ENCODE measurements at regions not wholly inside any gene's neighbourhood (a gene's known extent, or its start where the extent isn't known, plus 50 kb on each side); places are given as distances from the start of the nearest gene placed in this dataset.

DNA sequence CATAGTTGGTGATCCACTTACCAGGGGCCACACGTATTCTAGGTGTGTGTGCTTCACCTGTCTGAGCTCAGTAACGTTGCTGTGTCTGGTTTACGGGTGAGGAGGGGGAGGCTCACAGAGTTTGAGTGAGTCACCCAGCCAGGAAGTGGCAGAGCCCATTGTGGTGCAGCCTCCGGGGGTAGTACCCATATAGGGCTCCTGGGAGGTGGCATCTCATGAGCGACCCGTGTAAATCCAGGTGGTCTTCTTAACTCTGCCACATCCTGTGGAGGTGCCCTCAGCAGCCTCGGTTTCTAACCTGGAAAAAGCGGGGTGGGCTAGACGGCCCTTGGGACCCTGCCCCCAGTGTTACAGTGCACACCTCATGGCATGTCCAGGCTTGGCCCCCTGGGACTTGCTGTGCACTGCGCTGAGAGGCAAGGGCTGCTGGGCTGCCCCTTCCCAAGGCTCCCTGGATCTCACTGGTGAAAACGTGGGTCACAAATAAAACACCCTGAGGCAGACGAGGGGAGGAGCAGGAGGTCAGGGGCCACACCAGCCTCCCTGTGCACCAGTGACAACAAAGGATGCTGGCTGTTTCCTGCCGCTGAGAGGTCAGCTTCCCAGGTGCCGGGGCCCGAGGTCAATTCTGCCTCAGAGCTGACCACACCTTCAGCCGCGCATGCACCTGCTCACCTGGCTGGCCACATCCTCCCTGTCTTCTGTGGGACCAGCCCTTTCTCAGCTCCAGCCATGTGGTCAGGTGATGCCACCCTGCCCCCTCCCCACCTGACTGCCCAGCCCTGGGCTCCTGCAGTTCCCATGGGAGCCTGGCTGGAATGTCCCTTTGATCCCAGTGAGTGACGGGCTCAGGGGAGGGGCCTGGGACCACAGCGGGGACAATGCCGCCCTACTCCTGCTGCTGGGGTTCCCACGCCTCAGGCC lies 305.1 kb downstream of the CTTN start:
- no peak for DNase-seq (ENCODE audit: low read depth)

DNA sequence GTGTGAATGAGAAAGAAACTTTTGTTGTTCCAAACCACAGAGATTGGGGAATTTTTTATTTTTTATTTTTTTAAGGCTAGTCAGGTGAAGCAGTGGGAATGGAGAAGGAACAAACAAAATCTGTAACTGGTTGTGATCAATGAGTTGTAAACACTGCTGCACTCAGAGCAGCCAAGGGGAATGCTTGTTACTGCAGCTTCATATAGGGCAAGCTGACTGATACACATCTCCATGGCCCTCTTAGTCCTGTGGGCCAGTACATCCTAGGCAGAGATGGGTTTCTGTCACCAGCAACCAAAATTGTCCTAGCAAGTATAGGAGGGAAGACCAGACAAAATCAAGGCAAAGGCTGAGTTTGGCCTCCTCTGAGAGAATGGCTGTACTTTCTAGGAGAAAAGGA lies 306.8 kb downstream of the CTTN start:
- no peak for DNase-seq (ENCODE audit: low read depth)

DNA sequence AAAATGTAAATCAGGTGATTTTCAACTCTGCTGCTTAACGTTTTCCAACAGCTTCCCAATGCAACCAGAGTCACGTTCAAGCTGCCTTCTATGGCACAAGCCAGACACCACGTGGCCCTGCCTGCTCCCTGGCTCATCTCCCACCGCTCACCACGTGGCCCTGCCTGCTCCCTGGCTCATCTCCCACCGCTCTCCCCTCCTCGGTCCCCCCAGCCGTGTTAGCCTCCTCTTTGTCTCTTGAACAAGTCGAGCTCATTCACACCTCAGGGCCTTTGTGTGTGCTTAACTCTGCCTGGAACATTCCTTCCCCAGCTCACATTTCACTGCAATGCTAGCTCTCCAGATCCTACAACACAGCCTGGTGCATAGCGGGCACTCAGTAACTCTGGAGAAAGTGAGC lies 307.6 kb downstream of the CTTN start:
- no peak for DNase-seq (ENCODE audit: low read depth)

DNA sequence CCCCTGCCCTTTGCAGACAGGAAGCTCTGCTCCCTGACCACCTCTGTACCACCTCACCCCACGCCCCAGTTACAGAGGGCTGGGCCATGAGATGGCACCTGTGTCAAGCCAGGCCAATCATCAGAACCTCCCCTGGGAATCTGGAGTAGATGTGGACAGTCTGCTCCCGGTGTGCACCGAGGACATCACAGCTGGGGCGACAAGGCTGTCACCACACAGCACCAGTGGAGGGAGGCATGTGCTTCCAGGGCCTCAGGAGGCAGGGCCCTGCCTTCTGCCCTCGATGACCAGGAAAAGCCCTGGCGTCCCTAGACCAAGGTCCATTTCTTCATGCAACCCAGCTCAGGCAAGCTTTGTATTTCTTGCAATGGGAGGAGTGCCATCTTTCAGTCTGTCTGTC lies 309.5 kb downstream of the CTTN start:
- no peak for DNase-seq (ENCODE audit: low read depth)

DNA sequence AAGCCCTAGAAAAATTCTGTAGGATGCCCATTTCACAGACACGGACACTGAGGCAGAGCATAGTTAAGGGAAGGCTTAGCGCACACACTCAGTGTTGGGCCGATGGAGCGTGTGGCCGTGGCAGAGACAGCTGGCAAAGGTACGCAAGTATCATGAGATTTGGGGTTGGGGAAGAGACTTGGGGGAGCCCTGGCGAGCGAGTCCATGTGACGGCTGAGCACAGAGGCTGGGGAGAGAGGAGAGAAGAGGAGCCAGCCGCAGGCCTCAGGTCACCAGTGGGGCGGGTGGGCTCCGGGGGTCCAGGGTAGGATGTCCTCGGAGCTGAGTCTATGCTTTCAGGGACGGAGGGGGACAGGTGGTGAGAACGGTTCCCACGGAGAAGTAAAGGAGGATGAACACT lies 311.3 kb downstream of the CTTN start:
- DNase-seq (ENCODE audit: low read depth): no peak

DNA sequence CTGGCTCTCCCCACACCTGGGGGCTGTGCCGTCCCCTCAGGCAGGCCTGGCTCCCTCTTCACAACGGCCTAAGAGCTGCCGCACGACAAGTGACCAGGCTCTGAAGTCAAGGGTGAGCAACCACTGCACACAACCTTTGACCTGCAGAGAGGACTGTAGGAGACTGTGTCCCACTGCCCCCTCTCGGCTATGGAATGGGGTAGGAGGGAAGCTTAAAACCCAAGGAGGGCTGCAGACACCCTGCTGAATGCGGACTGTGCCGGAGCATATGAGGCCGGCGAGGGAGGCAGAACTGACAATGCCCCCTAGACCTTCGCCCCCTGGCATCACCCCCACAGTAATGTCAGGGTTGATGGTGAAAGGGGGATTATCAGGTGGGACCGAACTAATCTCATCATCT lies 311.9 kb downstream of the CTTN start:
- no peak for DNase-seq (ENCODE audit: low read depth)

DNA sequence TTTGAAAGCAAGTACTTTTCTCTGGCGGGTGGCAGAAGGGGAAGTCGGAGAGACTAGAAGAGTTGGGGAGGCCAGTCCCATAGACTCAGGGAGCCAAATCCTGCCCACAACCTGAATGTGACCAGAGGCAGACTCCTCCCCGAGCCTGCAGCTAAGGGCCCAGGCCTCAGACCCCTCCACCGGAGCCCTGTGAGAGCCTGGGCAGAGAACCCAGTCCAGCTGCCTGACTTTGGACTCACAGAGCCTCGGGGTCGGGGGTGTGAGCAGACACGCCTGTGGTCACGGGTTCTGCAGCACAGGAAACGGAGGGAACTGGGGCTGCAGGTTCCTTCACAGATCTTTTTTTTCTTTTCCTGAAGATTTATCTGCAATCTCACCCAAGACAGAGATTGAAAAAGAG lies 312.3 kb downstream of the CTTN start:
- DNase-seq (ENCODE audit: low read depth): no peak

DNA sequence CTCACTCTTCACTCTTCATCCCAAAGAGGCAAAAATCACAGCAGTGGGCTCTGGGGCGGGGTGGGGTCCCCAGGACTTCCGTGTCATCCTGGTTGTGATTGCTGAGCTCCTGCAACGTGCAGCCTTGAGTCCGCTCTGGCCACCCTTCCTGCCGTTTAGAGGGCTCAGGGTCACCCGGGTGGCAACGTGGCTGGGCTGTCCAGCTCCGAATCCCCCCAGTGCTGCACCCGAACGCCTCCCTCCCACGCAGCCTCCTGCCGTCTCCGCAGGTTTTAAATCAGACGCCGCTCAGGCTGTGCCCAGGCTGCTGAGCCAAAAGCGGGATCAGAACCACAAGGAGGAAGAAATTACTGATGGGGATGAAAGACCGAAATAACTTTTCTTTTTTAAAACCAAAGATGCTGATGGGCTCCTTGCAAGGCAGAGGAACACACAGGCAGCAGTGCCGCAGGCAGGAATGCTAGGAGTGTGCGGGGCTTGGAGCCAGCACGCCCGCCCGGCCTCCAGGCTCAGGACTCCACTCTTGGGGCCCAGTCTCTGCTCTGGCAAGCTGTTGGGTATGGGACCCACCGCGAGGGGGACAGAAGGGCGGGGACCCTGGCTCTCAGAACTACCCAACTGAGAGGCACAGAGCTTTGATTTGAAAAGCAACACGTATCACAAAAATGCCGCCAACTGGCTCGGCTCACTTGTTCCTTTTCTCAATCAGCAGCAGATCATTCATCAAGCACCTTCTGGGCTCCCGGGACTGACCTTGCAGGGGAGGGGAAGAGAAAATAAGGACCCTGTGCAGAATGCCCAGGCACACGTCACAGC lies 313.0 kb downstream of the CTTN start:
- no peak for DNase-seq (ENCODE audit: low read depth)

DNA sequence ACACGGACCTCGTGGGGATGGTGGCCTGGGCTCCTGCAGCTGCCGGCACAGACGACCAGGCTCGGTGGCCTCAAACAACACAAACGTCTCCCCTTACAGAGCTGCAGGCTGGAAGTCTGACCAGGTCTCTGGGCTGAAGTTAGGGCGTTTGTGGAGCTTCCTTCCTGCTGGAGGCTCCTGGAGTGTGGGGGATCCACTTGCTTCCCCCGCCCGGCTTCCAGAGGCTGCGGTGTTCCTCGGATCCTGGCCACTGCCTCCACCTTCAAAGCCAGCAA lies 313.5 kb downstream of the CTTN start:
- DNase-seq (ENCODE audit: low read depth): no peak

DNA sequence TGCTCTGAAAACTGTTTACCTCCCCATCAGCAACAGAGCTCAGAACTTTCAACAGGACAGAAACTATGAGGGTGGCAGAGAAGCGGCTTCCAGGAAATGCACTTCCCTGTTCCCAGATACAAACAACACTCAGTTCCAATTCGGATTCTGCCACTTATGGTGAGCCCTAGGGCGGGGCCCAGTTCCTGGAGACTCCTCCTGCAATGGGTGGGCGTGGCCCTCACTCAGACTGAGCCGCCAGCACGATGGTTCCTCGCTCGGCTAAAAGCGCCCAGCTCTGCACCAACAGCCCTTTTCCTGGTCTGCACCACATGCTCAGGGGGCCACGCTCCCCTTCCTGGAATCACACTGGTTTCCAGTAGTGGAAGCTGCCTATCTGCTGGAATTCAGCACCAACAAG lies 314.1 kb downstream of the CTTN start:
- DNase-seq (ENCODE audit: low read depth): no peak

DNA sequence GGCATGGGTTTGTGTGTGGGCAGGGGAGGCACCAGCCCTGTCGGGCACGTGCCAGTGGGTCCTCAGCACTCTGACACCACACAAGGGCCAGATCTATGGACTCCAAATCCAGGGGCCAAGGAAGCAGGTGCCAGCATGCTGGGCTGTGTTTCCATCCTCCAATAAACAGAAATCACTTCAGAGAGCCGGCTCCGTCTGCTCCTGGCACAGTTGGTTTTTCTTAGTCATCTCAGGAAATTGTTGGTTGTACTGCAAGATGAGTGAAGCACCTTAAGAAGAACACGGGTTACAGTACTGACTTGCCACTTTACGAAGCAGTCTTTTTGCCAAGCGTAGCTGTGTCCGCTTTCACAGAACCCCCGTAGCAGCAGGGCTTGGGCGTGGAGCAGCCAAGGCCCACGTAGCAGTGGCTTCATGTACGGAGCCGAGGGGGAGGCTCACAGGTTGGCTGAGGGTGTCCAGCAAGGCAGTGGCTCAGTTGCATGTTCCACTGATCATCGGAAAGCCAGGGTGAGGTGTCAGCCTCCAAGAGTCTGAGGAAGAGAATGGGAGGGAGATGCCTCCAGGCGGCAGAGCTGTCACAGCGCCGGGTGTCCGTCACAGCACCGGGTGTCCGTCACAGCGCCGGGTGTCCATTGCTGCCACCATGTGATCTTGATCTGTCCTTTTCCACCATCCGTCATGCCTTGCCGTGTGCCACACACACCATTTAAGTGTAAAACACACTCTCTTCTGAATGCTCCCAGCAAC lies 314.9 kb downstream of the CTTN start:
- DNase-seq (ENCODE audit: low read depth): no peak

DNA sequence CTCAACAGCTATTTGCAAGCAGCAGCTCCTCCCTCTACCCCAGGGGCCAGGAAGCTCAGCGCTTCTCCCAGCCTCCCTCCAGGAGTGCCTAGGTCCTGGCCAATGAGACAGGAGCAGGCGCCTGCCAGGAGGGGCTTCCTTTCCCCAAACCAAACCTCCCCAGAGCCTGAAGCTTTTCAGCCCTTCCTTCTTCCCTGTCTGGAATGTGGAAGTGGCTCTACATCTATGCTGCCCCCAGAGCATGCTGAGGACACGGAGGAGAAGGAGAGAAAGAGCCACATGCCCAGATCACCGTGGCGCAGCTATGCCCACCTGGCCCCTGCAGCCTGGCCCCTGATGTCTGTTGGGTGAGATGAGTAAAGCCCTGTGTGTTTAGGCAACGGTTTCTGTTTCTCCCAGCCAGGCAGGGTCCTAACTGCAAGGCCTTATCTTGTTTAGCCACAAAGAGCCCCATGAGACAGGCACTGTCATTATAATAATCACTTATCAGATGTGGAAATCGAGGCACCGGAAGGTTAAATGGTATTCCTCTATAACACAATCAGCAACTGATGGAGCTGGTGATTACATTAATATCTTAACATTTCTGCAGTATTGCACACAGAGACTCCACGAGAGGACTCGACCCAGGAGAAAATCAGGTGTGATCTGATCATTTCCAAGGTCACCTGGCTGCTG lies 315.8 kb downstream of the CTTN start:
- no peak for DNase-seq (ENCODE audit: low read depth)

DNA sequence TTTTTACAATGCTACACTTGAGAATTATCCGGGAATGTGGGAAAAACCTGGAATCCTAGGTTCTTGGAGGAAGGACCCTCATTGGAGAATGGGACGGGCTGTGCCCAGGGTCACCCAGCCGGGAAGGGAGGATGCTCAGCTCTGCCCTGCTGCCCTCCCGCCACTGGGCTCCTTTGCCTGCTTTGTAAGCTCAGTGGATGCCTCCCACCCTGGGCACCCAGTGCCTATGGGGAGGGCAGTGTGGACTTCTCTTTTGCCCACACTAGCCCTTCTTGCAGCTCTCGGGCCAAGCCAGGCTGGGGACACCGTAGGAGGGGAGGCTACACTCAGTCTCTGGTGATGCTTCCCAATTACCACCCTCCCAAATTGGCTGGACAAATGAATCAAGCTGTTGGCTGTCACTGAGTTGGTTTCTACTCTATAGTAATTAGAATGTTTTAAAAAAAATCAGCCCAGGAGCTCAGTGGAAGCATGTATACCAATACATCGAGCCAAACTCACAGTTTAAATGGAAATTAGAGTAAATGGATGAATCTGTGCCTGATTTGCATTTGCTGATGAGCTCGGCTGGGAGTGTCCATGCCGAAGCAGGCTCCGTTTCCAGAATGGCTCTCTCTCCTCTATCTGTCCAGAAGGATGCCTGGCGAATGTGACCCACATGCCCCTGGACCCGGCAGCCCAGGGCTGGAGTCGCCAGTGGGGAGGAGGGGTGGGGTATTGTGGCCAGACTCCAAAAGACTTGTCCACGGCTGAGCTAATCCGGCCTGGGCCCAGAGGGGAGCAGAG lies 317.0 kb downstream of the CTTN start:
- DNase-seq (ENCODE audit: low read depth): no peak

DNA sequence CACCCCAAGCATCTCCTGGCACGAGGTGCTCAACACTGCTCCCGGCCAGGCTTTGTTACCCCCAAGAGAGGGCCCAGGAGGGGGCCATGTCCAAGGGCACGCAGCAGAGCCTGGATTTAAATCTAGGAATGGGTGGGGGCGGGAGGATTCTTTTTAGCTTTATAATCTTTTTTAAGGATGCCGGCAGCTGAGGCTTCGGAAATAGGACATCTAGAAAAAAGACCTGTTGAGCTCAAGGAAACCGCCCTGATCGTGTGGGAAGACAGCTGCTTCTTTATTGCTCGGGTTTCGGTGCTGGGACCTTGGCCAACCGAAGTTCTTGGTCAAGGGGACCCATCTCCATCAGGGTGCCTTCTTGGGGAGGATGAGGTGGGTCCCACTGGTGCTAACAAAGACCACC lies 317.9 kb downstream of the CTTN start:
- no peak for DNase-seq (ENCODE audit: low read depth)

DNA sequence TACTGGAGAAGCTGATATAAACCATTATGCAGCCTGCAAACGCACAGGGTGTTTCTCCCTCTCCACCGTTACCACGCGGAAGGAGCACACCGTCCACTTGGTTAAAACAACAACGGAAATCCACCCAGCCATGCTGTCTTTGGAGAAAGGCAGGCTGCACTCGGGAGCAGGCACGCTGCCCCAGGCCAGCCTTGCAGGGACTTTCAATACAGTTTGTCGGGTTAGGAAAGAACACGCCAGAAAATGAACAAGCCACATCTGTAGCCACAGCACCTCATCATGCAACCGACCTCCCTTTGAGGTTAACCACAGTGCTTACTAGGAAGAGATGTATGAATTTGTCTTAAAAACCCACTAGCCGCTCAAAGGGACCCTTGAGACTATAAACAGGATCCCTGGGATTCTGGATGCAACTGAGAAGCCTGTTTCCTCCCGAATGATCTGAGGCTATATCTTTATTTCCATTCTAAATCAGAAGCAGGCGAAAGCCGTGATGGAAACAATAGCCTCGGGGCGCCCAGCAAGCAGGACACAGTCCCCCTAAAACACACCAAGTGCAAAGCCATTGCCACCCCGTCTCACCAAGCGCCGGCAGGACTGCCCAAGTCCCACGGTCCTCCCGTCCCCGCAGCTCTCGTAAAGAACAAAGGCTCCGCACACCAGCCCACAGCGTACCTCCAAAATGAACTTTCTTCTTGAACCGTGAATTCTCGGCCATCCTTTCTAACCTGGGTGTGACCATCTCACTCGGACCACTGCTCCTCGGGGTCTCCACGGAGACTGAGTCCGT lies 318.9 kb downstream of the CTTN start:
- no peak for DNase-seq (ENCODE audit: low read depth)

DNA sequence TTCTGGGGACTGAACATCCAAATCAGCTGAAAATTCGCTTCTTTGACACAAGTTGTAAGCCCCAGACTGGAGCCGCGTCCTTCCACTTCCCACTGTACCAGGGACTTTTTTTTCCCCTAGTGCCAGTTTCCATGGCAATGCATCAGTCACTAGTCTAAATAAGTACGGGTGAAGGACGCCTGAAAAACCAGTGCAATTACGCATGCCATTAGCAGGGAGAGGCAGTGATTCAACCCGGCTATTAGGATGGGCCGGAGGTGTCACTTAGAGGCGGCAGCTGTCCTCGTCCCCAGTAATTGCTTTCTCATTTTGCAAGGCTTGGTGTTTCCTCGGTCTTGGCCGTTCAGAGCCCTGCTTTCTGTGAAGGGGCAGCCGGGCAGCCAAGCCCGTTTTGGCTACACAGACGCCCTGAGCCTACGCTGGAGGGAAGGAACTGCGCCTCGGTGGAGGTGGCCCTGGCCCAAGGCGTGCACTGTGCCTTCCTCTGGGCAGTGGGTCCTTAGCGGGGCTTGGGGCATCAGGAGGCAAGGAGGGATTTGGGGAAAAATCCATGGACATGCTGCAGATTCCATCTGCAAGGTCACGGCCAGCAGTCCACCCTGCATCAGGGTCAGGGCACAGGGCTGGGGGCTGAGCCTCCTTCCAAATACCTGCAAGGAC lies 319.7 kb downstream of the CTTN start:
- no peak for DNase-seq (ENCODE audit: low read depth)

DNA sequence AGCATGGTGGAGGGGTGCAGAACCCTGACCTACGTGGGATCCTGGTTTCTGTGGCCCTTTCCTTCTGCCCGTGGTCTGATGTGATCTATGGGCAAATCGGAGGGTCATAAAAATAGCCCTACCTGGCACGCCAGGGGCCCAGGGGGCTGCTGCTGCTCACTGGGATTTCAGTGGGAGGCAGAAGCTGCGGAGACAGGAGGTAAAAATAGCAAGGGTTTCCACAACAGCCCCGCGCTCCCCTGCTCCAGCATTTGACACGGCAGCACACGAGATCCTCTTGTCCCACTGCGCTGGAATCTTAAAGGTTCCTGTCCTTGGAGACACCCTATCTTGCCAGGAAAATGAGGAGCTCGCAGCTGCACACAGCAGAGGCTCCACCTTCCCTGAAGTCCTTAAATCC lies 321.2 kb downstream of the CTTN start:
- no peak for DNase-seq (ENCODE audit: low read depth)

DNA sequence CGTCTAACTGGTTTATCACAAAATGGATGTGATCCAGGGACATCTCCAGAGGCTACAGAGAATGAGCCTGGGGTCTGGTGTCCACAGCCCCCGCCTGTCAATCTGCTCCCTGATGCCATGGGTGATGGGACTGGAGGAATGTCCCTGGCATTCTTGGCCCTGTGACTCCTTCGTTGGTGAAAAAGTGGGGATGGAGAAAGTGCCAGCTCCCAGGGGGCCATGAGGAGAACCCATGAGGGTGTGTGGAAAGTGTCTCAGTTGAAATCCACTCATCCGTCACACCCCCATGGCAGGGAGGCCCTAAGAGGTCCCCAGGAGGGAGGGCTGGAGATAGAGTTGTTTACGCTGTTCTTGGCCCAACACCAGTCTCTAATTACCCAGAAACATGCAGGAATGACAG lies 322.0 kb downstream of the CTTN start:
- DNase-seq (ENCODE audit: low read depth): no peak

DNA sequence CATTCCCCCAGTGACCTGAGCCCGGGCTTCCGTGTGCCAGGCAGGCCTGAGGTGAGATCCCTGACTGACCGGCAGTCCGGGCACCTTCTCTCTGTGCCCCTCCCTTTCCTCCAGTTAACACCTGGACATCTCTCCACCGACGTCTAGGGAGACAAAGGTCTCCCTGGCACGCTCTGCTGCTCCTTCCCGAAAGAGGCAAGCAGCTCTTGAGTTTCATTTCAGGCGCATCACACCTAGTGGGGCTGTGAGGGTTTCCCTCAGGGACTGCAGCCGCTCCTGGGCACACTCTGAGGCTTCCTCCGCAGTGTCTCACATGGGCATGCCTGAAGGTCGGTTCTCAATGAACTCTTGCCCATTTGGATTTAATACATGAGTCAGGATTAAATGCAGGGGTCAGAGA lies 322.7 kb downstream of the CTTN start:
- DNase-seq (ENCODE audit: low read depth): no peak

DNA sequence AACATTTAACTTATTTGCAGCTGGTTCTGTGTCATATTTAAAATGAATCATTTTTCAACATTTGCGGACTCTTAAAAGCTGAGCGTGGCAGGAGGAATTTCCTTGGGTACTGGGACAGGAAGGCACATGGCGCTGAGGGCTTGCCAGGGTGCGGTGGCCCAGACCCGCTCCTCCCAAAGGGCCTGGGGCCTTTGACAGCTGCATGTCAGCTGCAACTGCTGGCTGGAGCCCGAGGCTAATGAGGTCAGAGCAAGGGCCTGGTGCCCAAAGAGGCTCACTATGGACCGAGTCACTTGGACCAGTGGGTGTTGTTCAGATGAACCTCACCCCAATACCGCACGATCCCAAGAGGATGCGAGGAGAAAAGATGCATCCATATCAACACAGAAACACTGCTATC lies 326.9 kb downstream of the CTTN start:
- no peak for DNase-seq (ENCODE audit: low read depth)

Data from fibroblast of gingiva (primary cell).